ENCODE measurements at regions not wholly inside any gene's neighbourhood (a gene's known extent, or its start where the extent isn't known, plus 50 kb on each side); places are given as distances from the start of the nearest gene placed in this dataset.

DNA sequence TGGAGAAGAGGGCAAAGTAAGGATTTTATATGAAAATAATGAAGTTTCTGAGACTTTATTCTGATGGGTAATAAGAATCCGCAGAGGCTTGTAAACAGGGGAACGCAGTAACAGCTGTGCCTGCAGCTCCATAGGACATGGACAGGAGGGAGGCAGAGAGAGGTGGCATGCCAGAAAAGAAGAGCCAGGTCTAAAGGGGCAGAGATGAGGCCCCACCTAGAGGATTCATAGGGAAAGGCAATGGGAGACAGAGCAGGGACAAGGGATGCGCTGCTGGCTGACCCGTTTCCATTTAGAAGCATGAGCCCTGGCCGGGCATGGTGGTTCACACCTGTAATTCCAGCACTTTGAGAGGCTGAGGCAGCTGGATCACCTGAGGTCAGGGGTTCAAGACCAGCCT is 340.3 kb upstream of the CDH5 start:
- TF ChIP-seq, protein P1, sequence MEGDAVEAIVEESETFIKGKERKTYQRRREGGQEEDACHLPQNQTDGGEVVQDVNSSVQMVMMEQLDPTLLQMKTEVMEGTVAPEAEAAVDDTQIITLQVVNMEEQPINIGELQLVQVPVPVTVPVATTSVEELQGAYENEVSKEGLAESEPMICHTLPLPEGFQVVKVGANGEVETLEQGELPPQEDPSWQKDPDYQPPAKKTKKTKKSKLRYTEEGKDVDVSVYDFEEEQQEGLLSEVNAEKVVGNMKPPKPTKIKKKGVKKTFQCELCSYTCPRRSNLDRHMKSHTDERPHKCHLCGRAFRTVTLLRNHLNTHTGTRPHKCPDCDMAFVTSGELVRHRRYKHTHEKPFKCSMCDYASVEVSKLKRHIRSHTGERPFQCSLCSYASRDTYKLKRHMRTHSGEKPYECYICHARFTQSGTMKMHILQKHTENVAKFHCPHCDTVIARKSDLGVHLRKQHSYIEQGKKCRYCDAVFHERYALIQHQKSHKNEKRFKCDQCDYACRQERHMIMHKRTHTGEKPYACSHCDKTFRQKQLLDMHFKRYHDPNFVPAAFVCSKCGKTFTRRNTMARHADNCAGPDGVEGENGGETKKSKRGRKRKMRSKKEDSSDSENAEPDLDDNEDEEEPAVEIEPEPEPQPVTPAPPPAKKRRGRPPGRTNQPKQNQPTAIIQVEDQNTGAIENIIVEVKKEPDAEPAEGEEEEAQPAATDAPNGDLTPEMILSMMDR (IDR thresholded peaks at IDR 0.05) = no peak
- no peak for TF ChIP-seq EZH2 (IDR thresholded peaks at IDR 0.05; ENCODE audit: borderline replicate concordance, insufficient read depth, low read depth, low read length, poor library complexity, severe bottlenecking)
